ENCODE measurements at regions not wholly inside any gene's neighbourhood (a gene's known extent, or its start where the extent isn't known, plus 50 kb on each side); places are given as distances from the start of the nearest gene placed in this dataset.

- TF ChIP-seq HMGN3 (IDR thresholded peaks at IDR 0.05; ENCODE audit: borderline replicate concordance, extremely low read depth, insufficient read length, low read depth, low read length) = no peak
- TF ChIP-seq MAZ (CRISPR knock-in tag; conservative IDR thresholded peaks at IDR 0.05 in 1 of 2, IDR thresholded peaks at IDR 0.05 in 1 of 2) = 0 out of 4 replicates have a peak, but pooled peaks have one; percentile 12 to 18
- TF ChIP-seq NFRKB (IDR thresholded peaks at IDR 0.05; ENCODE audit: low read depth) = peak; percentile 18
- TF ChIP-seq SRF (CRISPR knock-in tag; IDR thresholded peaks at IDR 0.05) = 0 out of 4 replicates have a peak, but pooled peaks of 1 of the 2 experiments have one; percentile 27
- TF ChIP-seq TAF9B (IDR thresholded peaks at IDR 0.05; ENCODE audit: partially characterized antibody) = peak; percentile 56
- TF ChIP-seq, protein P1, sequence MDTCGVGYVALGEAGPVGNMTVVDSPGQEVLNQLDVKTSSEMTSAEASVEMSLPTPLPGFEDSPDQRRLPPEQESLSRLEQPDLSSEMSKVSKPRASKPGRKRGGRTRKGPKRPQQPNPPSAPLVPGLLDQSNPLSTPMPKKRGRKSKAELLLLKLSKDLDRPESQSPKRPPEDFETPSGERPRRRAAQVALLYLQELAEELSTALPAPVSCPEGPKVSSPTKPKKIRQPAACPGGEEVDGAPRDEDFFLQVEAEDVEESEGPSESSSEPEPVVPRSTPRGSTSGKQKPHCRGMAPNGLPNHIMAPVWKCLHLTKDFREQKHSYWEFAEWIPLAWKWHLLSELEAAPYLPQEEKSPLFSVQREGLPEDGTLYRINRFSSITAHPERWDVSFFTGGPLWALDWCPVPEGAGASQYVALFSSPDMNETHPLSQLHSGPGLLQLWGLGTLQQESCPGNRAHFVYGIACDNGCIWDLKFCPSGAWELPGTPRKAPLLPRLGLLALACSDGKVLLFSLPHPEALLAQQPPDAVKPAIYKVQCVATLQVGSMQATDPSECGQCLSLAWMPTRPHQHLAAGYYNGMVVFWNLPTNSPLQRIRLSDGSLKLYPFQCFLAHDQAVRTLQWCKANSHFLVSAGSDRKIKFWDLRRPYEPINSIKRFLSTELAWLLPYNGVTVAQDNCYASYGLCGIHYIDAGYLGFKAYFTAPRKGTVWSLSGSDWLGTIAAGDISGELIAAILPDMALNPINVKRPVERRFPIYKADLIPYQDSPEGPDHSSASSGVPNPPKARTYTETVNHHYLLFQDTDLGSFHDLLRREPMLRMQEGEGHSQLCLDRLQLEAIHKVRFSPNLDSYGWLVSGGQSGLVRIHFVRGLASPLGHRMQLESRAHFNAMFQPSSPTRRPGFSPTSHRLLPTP (IDR thresholded peaks at IDR 0.05; ENCODE audit: borderline replicate concordance, extremely low read depth, insufficient read length) = no peak
- TF ChIP-seq, protein P2, sequence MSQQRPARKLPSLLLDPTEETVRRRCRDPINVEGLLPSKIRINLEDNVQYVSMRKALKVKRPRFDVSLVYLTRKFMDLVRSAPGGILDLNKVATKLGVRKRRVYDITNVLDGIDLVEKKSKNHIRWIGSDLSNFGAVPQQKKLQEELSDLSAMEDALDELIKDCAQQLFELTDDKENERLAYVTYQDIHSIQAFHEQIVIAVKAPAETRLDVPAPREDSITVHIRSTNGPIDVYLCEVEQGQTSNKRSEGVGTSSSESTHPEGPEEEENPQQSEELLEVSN (IDR thresholded peaks at IDR 0.05; ENCODE audit: borderline replicate concordance in 1 of 2, extremely low read depth in 1 of 2, insufficient read depth in 1 of 2, insufficient read length in 1 of 2, low read depth in 1 of 2, low read length in 1 of 2, poor library complexity in 1 of 2, severe bottlenecking in 1 of 2) = no peak
- TF ChIP-seq DPF2 (IDR thresholded peaks at IDR 0.05) = peak; percentile 98
- peak in 1 of 2 experiments; percentile 74; a peak in 2 of 4 replicates for TF ChIP-seq ZNF639 (CRISPR knock-in tag; conservative IDR thresholded peaks at IDR 0.05 in 1 of 2, IDR thresholded peaks at IDR 0.05 in 1 of 2)
- peak; percentile 84 for TF ChIP-seq MEF2D (tag; conservative IDR thresholded peaks at IDR 0.05; ENCODE audit: low read depth)
- 0 out of 2 replicates have a peak, but pooled peaks have one; percentile 56 for TF ChIP-seq TOE1 (IDR thresholded peaks at IDR 0.05; ENCODE audit: borderline replicate concordance)
- no peak for TF ChIP-seq TOE1 (CRISPR knock-in tag; IDR thresholded peaks at IDR 0.05; ENCODE audit: borderline replicate concordance, low read depth)
- TF ChIP-seq FOS (IDR thresholded peaks at IDR 0.05; ENCODE audit: extremely low read depth, insufficient read length) = peak; percentile 47
- TF ChIP-seq KDM4B (IDR thresholded peaks at IDR 0.05; ENCODE audit: borderline replicate concordance in 2 of 2, low read depth in 1 of 2) = no peak
Measured at GRCh38 chr3:87796137-87796842, 262.5 kb downstream of the CGGBP1 start (continued).
